ENCODE measurements at regions not wholly inside any gene's neighbourhood (a gene's known extent, or its start where the extent isn't known, plus 50 kb on each side); places are given as distances from the start of the nearest gene placed in this dataset.
"Not testable (repeated sequence)": the region's sequence is repeated elsewhere in the genome, so short reads cannot be mapped to it uniquely, and the experiment has no call there.

DNA sequence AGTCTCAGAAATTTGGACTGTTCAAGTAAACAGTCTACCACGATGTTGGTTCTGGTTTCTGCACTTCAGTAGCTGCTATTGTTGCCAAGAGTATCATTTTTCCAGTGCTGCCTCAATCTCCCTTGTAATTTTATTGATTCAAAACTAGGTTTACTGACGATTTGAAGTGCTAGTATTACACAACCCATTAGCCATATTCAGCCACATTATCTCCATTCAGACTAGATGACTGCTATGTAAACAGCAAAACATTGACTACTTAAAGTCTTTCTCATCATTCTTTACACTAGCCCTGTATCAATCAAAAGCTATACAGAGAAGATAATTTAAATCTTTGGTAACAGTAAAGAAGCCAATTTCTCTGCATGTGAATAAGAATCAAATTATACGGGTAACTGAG is 102.0 kb upstream of the TSLP start:
- intact Hi-C loops (cut with DNase I): no loop called here
- DNase-seq (ENCODE audit: low spot score): no peak

DNA sequence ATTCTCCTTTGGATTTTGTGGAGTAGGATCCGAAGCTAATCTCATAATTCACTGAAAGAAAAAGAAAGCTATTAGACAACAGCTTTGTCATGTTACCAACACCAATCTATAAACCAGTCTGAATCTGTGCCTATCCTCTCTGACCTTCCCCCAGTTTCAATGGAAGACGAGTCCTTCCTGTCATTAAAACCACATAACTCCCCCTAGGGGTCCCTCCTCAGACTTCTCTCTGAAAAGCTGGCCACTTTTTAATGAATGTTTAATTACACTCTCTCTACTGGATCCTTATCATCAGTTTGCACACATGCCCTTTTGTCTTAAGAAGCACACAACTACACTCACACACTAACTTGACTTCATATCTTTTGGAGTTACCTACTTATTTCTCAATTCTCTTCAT is 98.0 kb upstream of the TSLP start:
- no peak for DNase-seq (ENCODE audit: low spot score)
- intact Hi-C loops (cut with DNase I): no loop called here

GRCh38 chr5:110977915-110978314 is 93.6 kb upstream of the TSLP start:
- no peak for DNase-seq (ENCODE audit: low spot score)
- intact Hi-C loops (cut with DNase I): no loop called here

- DNase-seq (ENCODE audit: low spot score); intact Hi-C loops (cut with DNase I): not testable (repeated sequence)
Observed at GRCh38 chr5:110985882-110986281, 85.6 kb upstream of the TSLP start.

- DNase-seq (ENCODE audit: low spot score); intact Hi-C loops (cut with DNase I): not testable (repeated sequence)
Observed at GRCh38 chr5:110987573-110987972, 83.9 kb upstream of the TSLP start.

GRCh38 chr5:110996742-110997141 is 74.8 kb upstream of the TSLP start:
- intact Hi-C loops (cut with DNase I): no loop called here
- DNase-seq (ENCODE audit: low spot score): no peak

GRCh38 chr5:111002036-111002435 is 69.5 kb upstream of the TSLP start:
- intact Hi-C loops (cut with DNase I): no loop called here
- DNase-seq (ENCODE audit: low spot score): no peak

DNA sequence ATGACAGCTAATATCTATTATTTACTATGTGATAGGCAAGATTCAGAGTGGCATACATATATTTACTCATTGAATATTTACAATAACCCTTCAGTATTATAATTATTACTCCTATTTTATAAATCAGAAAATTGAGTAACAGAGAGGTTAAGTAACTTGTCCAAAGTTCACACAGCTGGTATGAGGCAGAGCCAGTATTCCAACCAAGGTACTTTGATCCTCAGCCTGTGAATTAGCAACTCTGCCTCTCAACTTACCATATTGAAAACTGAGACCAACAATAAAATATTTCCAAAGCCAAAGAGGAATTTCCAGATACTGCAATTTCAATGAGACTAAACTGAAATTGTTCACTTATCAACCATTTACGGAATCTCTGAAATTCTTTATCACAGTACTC is 67.9 kb upstream of the TSLP start:
- no peak for DNase-seq (ENCODE audit: low spot score)
- intact Hi-C loops (cut with DNase I): no loop called here

DNA sequence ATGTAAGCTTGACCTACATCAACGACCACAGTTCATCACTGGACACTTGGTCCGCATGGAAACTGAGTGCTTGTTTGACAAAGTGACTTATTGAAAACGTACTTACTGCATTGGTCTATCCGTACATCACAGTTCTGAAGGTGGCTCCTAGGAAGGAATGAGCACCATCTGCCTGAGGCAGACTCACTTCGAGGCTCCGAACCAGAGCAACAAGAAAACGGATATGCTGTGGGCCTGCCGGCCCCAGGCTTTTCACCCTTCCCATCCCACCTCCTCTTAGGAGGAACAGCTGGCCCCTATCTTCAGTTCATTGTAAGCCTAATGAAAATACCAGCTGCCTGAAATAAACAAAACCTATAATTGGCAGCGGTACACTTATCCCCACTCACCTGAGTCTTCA is 67.2 kb upstream of the TSLP start:
- DNase-seq (ENCODE audit: low spot score): no peak
- intact Hi-C loops (cut with DNase I): no loop called here

- intact Hi-C loops (cut with DNase I): no loop called here
Observed at GRCh38 chr5:111010783-111011182, 60.7 kb upstream of the TSLP start.

DNA sequence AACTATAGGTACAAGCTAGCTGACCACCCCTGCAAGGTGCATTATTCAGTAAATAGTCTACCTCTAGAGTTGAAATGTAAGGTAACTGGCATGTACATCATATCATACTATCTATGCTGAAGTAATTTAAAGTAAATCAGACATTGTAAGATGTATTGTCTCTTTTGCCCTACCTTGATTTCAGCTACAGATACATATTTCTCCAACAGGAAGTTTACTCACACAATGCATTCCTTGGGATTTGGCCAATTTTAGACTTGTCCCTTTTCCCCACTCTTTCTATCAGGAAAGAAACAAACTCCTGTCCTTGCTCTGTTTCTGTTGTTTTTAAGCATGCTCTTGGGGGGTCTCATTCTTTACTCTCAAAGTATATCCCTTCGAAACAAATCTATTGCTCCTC is 58.5 kb upstream of the TSLP start:
- no peak for DNase-seq (ENCODE audit: low spot score)
- intact Hi-C loops (cut with DNase I): no loop called here

More at GRCh38 chr5:111010783-111011182, 60.7 kb upstream of the TSLP start:
- DNase-seq (ENCODE audit: low spot score): no peak

DNA sequence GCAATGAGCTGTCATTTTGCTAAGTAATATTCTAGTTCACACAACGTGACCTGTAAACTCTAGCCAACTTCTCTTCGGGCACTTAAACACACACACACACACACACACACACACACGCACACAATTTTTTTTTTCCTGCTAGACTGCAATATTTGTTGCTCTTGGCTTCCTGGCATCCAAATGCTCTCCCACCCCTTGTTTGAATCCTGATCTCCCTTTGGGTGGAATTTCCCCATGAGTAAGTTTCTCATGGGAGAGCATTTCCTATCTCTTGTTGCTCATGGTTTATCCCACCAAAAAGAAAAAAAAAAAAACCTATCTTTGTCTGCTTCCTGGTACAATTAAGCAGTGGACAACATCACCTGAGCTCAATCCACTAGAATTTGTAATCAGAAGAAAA is 54.7 kb upstream of the TSLP start:
- no peak for DNase-seq (ENCODE audit: low spot score)
- intact Hi-C loops (cut with DNase I): no loop called here

GRCh38 chr5:111017731-111018130 is 53.8 kb upstream of the TSLP start:
- DNase-seq (ENCODE audit: low spot score): no peak
- intact Hi-C loops (cut with DNase I): no loop called here
